Spinal cord (tissue), 9 donors: ENCODE measurements at regions not wholly inside any gene's neighbourhood (a gene's known extent, or its start where the extent isn't known, plus 50 kb on each side); places are given as distances from the start of the nearest gene placed in this dataset.

Experiments
- DNase-seq, 6 donors: peaks; one replicate each; pipeline versions ENCODE4 v3.0.0 to v3.0.0-alpha.2; 2013 to 2015; ENCODE audit warnings: low spot score in 6 of 6, low read depth in 4 of 6
- H3K27ac ChIP-seq: one replicate; pipeline ENCODE4 v1.5.1; 2013; ENCODE audit warnings: low read depth, low read length, control low read depth
- H3K27me3 ChIP-seq: one replicate; pipeline ENCODE4 v1.6.1; 2013; ENCODE audit warnings: low read length; ENCODE audit not compliant: control insufficient read depth, insufficient read depth
- H3K36me3 ChIP-seq: one replicate; pipeline ENCODE4 v1.6.1; 2013; ENCODE audit warnings: low read length; ENCODE audit not compliant: control insufficient read depth, insufficient read depth
- H3K4me1 ChIP-seq: one replicate; pipeline ENCODE4 v1.6.1; 2013; ENCODE audit warnings: low read length; ENCODE audit not compliant: control insufficient read depth, insufficient read depth
- H3K4me3 ChIP-seq: one replicate; pipeline ENCODE4 v1.5.1; 2013; ENCODE audit warnings: low read depth, low read length, control low read depth
- H3K9me3 ChIP-seq: one replicate; pipeline ENCODE4 v1.6.1; 2013; ENCODE audit warnings: low read length; ENCODE audit not compliant: control insufficient read depth, insufficient read depth
- WGBS: methylation state at CpG from one replicate; pipeline ENCODE4 v1.1.5; 2013; ENCODE audit warnings: missing lambda C conversion rate; ENCODE audit not compliant: insufficient coverage; 5-methylcytosine and 5-hydroxymethylcytosine counted together
- donor health status: healthy.

DNA sequence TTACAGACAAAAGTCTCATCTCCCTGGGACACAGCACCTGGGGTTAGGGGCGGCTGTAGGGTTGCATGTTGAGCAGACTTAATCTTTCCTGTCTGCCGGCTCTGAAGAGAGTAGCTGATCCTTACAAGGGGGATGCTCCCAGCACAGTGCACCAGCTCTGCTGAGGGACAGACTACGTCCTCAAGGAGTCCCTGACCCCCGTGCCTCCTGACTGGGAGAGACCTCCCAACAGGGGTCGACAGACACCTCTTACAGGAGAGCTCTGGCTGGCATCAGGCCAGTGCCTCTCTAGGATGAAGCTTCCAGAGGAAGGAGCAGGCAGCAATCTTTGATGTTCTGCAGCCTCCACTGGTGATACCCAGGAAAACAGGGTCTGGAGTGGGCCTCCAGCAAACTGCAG, 506.0 kb upstream of the FMR1 start:
- Histone ChIP-seq H3K36me3 (no peaks in the 10 kb centered on the region), H3K27ac (no peak overlapping the region), H3K9me3 (no peaks in the 10 kb centered on the region), H3K4me3 (no peak overlapping the region), H3K4me1 (no peaks in the 10 kb centered on the region), H3K27me3 (no peaks in the 10 kb centered on the region)
- WGBS: 58% methylated on average over 5 of the region's 5 CpGs
- DNase-seq: no peak

DNA sequence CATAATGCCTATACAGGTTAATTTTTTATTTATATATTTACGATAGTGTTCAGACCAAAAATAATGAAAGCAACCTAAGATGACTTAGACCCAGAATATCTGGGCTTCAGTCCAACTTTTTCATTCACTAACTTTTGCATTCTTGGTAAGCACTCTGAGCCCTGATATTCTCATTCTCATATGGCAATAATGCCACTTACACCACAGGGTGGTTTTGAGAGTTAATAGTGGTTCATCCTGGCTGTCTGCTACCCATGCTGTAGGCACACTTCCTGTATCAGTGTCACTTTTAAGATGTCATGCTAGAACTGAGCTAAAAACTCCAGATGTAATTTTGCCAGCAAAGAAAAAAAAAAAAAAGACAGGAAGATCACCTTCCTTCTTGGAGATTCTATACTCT, 508.7 kb upstream of the FMR1 start:
- DNase-seq: no peak
- Histone ChIP-seq H3K27ac (no peak overlapping the region), H3K9me3 (no peaks in the 10 kb centered on the region), H3K4me1 (no peaks in the 10 kb centered on the region), H3K4me3 (no peak overlapping the region), H3K27me3 (no peaks in the 10 kb centered on the region), H3K36me3 (no peaks in the 10 kb centered on the region)
- no CpG with 5 or more reads among the region's 1 CpG for WGBS

DNA sequence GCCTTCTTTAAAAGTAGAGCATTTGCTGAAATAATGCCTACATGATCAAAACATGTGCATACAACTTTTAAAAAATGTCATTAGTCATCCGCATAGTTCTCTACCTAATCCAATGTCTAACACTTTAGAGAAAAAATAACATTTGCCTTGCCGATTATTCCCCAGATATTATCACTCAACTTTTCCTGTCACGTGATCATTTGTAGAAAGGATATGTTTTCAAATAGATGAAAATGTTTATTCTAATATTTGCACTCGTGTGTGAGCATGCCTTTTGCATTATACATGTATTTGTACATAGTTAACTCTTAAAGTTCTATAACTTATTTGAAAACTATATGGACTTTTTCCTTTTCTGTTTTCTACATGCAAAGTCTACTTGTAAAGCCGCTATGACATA, 533.0 kb upstream of the FMR1 start:
- Histone ChIP-seq H3K4me1 (peaks cover 10% of the 10 kb centered on the region), H3K9me3 (no peaks in the 10 kb centered on the region), H3K36me3 (no peaks in the 10 kb centered on the region), H3K4me3 (no peak overlapping the region), H3K27me3 (no peaks in the 10 kb centered on the region), H3K27ac (no peak overlapping the region)
- no peak for DNase-seq
- WGBS: no CpG with 5 or more reads among the region's 5 CpGs

DNA sequence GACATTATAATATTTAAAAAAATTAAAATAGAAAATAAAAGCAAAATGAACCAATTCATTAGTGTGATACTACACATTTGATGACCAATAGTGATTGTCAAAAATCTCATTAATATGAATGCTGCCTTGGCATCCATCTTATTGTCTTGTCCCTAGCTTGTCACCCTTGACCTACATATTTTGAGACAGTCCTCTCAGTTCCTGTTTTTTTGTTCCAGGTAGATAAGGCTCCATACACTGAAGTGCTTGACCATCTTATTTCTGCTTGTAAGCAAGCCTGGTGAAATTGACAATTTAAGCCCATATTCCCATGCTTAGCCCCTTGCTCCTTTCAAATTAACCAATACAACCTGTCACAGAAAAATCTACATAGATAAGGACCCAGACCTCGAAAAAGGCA, 534.0 kb upstream of the FMR1 start:
- Histone ChIP-seq H3K4me3 (no peak overlapping the region), H3K36me3 (no peaks in the 10 kb centered on the region), H3K27me3 (no peaks in the 10 kb centered on the region), H3K9me3 (no peaks in the 10 kb centered on the region), H3K4me1 (peaks cover 10% of the 10 kb centered on the region), H3K27ac (no peak overlapping the region)
- no peak for DNase-seq
- 0% methylated on average over 1 of the region's 1 CpG for WGBS

DNA sequence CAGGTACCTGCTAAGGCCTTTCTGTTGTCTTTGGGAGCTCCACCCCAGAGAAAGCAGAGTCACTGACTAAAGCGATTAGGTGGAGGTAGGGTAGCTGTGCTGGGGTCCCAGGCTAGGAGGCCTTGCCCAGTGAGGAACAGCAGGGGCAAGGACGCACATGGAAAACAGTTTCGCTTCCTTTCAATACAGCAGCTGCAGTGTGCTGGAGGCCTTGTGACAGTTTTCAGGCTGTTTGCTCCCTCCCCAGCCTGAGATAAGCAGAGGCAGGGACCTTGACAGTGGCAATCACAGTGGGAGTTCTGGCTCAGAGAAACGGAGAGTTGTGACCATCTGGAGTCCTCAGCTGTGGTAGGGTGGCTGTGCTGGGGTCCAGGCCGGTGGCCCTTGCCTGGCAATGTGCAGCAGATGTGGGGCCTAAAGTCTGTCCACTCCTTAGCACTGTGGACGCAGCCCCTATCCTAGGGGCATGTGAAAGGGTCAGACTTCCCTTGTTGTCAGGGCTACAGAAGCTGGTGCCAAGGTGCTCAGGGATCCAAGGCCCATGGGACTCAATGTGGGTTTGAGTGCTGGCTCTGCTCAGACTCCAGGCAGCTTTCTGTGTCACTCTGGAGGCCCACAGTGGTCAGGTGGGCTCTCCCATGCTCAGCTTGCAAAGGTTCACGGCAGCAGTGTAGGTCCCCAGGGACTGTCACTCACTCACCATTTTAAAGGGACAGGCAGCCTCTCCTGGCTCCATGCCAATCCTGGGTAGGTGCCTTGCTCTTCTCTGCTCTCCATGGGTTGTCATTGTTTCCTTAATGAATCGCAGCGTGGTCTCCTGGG, 534.9 kb upstream of the FMR1 start:
- no peak overlapping the region for H3K4me3 ChIP-seq
- H3K27ac ChIP-seq: no peak overlapping the region
- peaks cover 10% of the 10 kb centered on the region for H3K4me1 ChIP-seq
- H3K27me3 ChIP-seq: no peaks in the 10 kb centered on the region
- WGBS: 45% methylated on average over 7 of the region's 9 CpGs
- no peaks in the 10 kb centered on the region for H3K9me3 ChIP-seq
- H3K36me3 ChIP-seq: no peaks in the 10 kb centered on the region
- peak in 2 of 6 donors; percentile 2 to 27 for DNase-seq

DNA sequence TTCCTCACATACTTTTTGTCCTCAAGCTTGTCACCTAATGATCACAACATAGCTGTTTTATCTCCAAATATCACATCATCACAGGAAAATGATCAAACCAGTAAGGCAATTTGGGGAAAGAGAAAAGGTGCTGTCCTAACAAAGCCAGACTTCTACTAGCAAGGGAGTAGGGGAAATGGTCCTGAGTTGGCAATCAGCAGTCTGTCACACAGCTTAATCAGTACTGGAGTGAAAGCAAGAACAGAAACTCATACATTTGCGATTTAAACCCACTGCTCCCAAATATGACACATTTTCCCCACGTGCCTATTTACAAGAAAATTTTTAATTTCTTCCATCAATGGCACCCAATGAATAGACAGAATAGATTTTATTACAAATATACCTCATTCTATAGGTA, 546.8 kb upstream of the FMR1 start:
- Histone ChIP-seq H3K27ac (no peak overlapping the region), H3K36me3 (no peaks in the 10 kb centered on the region), H3K27me3 (no peaks in the 10 kb centered on the region), H3K4me3 (no peak overlapping the region), H3K4me1 (no peaks in the 10 kb centered on the region), H3K9me3 (no peaks in the 10 kb centered on the region)
- WGBS: 80% methylated on average over 1 of the region's 2 CpGs
- no peak for DNase-seq

DNA sequence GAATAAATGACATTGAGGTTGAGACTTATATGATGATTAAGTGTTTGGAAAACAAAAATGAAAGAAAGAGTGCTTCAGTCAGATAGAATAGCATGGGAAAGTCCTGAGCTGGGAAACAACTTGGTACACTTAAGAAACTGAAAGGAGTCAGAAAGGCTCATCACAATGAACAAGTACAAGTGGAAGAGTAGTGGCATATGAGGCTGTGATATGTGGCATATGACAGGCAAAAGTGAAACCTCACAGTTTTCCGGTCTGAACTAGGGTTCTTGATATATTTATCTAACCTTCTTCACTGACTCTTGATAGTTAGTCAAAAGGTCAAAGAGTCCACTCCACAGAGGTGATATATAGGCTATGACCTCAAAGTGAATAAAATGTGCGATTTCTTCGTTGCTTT, 537.1 kb upstream of the CXorf51A start:
- no peaks in the 10 kb centered on the region for H3K9me3 ChIP-seq
- no peaks in the 10 kb centered on the region for H3K27me3 ChIP-seq
- DNase-seq: no peak
- no peak overlapping the region for H3K4me3 ChIP-seq
- no peak overlapping the region for H3K27ac ChIP-seq
- no peaks in the 10 kb centered on the region for H3K36me3 ChIP-seq
- no peaks in the 10 kb centered on the region for H3K4me1 ChIP-seq
- WGBS: 100% methylated on average over 2 of the region's 3 CpGs

DNA sequence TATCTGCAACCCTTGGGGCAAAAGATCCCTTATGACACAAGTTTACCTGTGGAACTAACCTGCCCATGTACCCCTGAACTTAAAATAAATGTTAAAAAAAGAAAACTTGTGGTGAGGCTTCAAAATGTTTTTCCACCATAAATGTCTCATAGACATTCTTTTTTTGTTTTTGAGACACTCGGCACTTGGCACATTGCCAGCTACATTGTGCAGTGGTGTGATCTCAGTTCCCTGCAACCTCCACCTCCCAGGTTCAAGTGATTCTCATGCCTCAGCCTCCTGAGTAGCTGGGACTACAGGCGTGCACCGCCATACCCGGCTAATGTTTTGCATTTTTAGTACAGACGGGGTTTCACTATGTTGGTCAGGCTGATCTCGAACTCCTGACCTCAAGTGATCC, 528.9 kb upstream of the CXorf51A start:
- no peak for DNase-seq
- H3K4me1 ChIP-seq: no peaks in the 10 kb centered on the region
- H3K4me3 ChIP-seq: no peak overlapping the region
- H3K27me3 ChIP-seq: no peaks in the 10 kb centered on the region
- no peaks in the 10 kb centered on the region for H3K9me3 ChIP-seq
- H3K36me3 ChIP-seq: no peaks in the 10 kb centered on the region
- WGBS: 85% methylated on average over 6 of the region's 6 CpGs
- H3K27ac ChIP-seq: no peak overlapping the region

DNA sequence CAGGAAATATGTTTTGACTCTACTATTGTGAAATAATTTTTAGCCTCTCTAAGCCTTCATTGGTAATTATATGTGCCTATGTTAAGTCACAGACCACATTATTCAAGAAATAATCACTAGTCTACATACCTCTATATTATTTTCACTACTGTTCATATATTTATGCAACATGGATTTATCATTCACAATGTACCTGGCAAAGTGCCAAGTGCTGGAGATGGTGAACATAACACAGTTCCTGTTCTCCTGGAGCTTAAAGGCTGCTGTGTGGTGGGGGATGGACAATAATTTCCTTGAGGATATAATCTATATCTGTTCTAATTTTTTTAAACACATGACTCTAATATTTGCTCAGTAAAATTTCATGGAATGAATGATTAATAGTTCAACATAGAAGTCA, 527.7 kb upstream of the CXorf51A start:
- Histone ChIP-seq H3K4me1 (no peaks in the 10 kb centered on the region), H3K4me3 (no peak overlapping the region), H3K36me3 (no peaks in the 10 kb centered on the region), H3K27me3 (no peaks in the 10 kb centered on the region), H3K9me3 (no peaks in the 10 kb centered on the region), H3K27ac (no peak overlapping the region)
- DNase-seq: no peak

DNA sequence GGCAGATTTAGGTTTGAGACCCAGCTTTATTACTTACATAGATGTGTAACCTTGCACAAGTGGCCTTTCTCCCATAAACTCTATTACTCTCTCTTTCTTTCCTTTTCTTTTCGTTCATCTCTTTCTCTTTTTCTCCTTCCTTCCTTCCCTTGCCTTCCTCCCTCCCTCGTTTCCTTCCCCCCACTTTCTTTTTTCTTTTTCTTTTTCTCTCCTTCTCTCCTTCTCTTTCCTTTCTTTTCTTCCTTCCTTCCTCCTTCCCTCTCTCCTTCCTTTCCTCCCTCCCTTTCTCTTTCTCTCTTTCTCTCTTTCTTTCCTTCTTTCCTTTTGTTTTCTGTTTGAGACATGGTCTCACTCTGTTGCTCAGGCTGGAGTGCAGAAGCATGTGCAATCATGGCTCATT, 526.4 kb upstream of the CXorf51A start:
- H3K9me3 ChIP-seq: no peaks in the 10 kb centered on the region
- WGBS: 42% methylated on average over 2 of the region's 2 CpGs
- H3K36me3 ChIP-seq: no peaks in the 10 kb centered on the region
- no peak overlapping the region for H3K4me3 ChIP-seq
- H3K27ac ChIP-seq: no peak overlapping the region
- no peaks in the 10 kb centered on the region for H3K4me1 ChIP-seq
- DNase-seq: no peak
- no peaks in the 10 kb centered on the region for H3K27me3 ChIP-seq
